Stomach smooth muscle (tissue), 2 donors: ENCODE measurements at regions not wholly inside any gene's neighbourhood (a gene's known extent, or its start where the extent isn't known, plus 50 kb on each side); places are given as distances from the start of the nearest gene placed in this dataset.

Experiments
- H3K27ac ChIP-seq: one replicate; pipeline ENCODE4 v1.7.0; 2013; ENCODE audit warnings: mild to moderate bottlenecking, low read length, inconsistent platforms
- H3K27me3 ChIP-seq, 2 donors: one replicate each; pipeline ENCODE4 v1.7.0; 2013; ENCODE audit warnings: low read length in 2 of 2; ENCODE audit not compliant: insufficient read depth in 2 of 2, control insufficient read depth in 1 of 2
- H3K36me3 ChIP-seq, 2 donors: one replicate each; pipeline ENCODE4 v1.7.0; 2013; ENCODE audit warnings: low read length in 2 of 2; ENCODE audit not compliant: control insufficient read depth in 2 of 2, insufficient read depth in 2 of 2
- H3K4me1 ChIP-seq: one replicate; pipeline ENCODE4 v1.7.0; 2013; ENCODE audit warnings: low read length; ENCODE audit not compliant: control insufficient read depth, insufficient read depth
- H3K4me3 ChIP-seq, 2 donors: one replicate each; pipeline ENCODE4 v1.7.0; 2013; ENCODE audit warnings: low read length in 2 of 2
- H3K9ac ChIP-seq, 2 donors: one replicate each; pipeline ENCODE4 v1.7.0; 2013; ENCODE audit warnings: low read length in 2 of 2, mild to moderate bottlenecking in 1 of 2
- H3K9me3 ChIP-seq, 2 donors: one replicate each; pipeline ENCODE4 v1.7.0; 2013; ENCODE audit warnings: low read length in 2 of 2; ENCODE audit not compliant: control insufficient read depth in 2 of 2
- donor health status: healthy.
- donor health status: Pancreatic carcinoma.

- H3K27ac ChIP-seq, result peak overlapping the region; percentile 97
Observed at GRCh38 chr1:234554218-234554697, 55.7 kb downstream of the IRF2BP2 start.

GRCh38 chr1:234553240-234554188 lies 56.5 kb downstream of the IRF2BP2 start:
- Histone ChIP-seq H3K4me3 (peak overlapping the region in 1 of 2 donors; percentile 15), H3K27ac (peak overlapping the region; percentile 97), H3K9me3 (no peaks in the 10 kb centered on the region), H3K36me3 (no peaks in the 10 kb centered on the region), H3K4me1 (peaks cover 32% of the 10 kb centered on the region), H3K9ac (peak overlapping the region; percentile 41 to 71), H3K27me3 (no peaks in the 10 kb centered on the region)

More at GRCh38 chr1:234554218-234554697, 55.7 kb downstream of the IRF2BP2 start:
- Histone ChIP-seq H3K9ac (peak overlapping the region; percentile 41 to 71), H3K9me3 (no peaks in the 10 kb centered on the region), H3K36me3 (no peaks in the 10 kb centered on the region), H3K4me3 (peak overlapping the region in 1 of 2 donors; percentile 15), H3K27me3 (no peaks in the 10 kb centered on the region), H3K4me1 (peaks cover 32% of the 10 kb centered on the region)

- no peak overlapping the region for H3K27ac ChIP-seq
- H3K9me3 ChIP-seq, result no peaks in the 10 kb centered on the region
- no peaks in the 10 kb centered on the region for H3K27me3 ChIP-seq
- peaks cover 34% of the 10 kb centered on the region for H3K4me1 ChIP-seq
- H3K36me3 ChIP-seq, result no peaks in the 10 kb centered on the region
- no peak overlapping the region for H3K4me3 ChIP-seq
- H3K9ac ChIP-seq, result no peak overlapping the region
Observed at GRCh38 chr1:234551032-234551378, 59.0 kb downstream of the IRF2BP2 start.

GRCh38 chr1:234550341-234551031 lies 59.5 kb downstream of the IRF2BP2 start:
- Histone ChIP-seq H3K9me3 (no peaks in the 10 kb centered on the region), H3K27ac (peak overlapping the region; percentile 31), H3K4me3 (no peak overlapping the region), H3K36me3 (no peaks in the 10 kb centered on the region), H3K4me1 (peaks cover 37% of the 10 kb centered on the region), H3K9ac (no peak overlapping the region), H3K27me3 (no peaks in the 10 kb centered on the region)

- Histone ChIP-seq H3K36me3 (no peaks in the 10 kb centered on the region), H3K4me3 (no peak overlapping the region), H3K9me3 (no peaks in the 10 kb centered on the region), H3K4me1 (peaks cover 38% of the 10 kb centered on the region), H3K27ac (no peak overlapping the region), H3K9ac (no peak overlapping the region), H3K27me3 (no peaks in the 10 kb centered on the region)
Observed at GRCh38 chr1:234549447-234550021, 60.4 kb downstream of the IRF2BP2 start.

GRCh38 chr1:234546890-234547788 lies 62.8 kb downstream of the IRF2BP2 start:
- H3K4me3 ChIP-seq, result no peak overlapping the region
- no peaks in the 10 kb centered on the region for H3K9me3 ChIP-seq
- peaks cover 45% of the 10 kb centered on the region for H3K4me1 ChIP-seq
- peak overlapping the region; percentile 41 for H3K27ac ChIP-seq
- H3K27me3 ChIP-seq, result no peaks in the 10 kb centered on the region
- no peaks in the 10 kb centered on the region for H3K36me3 ChIP-seq
- no peak overlapping the region for H3K9ac ChIP-seq

GRCh38 chr1:234546387-234546704 lies 63.6 kb downstream of the IRF2BP2 start:
- H3K4me3 ChIP-seq, result no peak overlapping the region
- H3K9ac ChIP-seq, result no peak overlapping the region
- no peaks in the 10 kb centered on the region for H3K36me3 ChIP-seq
- H3K27ac ChIP-seq, result peak overlapping the region; percentile 100
- H3K4me1 ChIP-seq, result peaks cover 53% of the 10 kb centered on the region
- H3K9me3 ChIP-seq, result no peaks in the 10 kb centered on the region
- no peaks in the 10 kb centered on the region for H3K27me3 ChIP-seq

GRCh38 chr1:234545517-234546386 lies 64.2 kb downstream of the IRF2BP2 start:
- peak overlapping the region; percentile 23 to 66 for H3K9ac ChIP-seq
- H3K9me3 ChIP-seq, result no peaks in the 10 kb centered on the region
- H3K4me1 ChIP-seq, result peaks cover 56% of the 10 kb centered on the region
- no peaks in the 10 kb centered on the region for H3K27me3 ChIP-seq
- no peaks in the 10 kb centered on the region for H3K36me3 ChIP-seq
- H3K27ac ChIP-seq, result peak overlapping the region; percentile 100
- peak overlapping the region in 1 of 2 donors; percentile 49 for H3K4me3 ChIP-seq

GRCh38 chr1:234544087-234544579 lies 65.2 kb upstream of the TARBP1 start:
- Histone ChIP-seq H3K9ac (peak overlapping the region; percentile 62 to 71), H3K36me3 (no peaks in the 10 kb centered on the region), H3K27me3 (no peaks in the 10 kb centered on the region), H3K4me1 (peaks cover 72% of the 10 kb centered on the region), H3K9me3 (no peaks in the 10 kb centered on the region), H3K27ac (peak overlapping the region; percentile 100), H3K4me3 (peak overlapping the region in 1 of 2 donors; percentile 47)
